Colonic mucosa (tissue), 4 donors: ENCODE measurements at regions not wholly inside any gene's neighbourhood (a gene's known extent, or its start where the extent isn't known, plus 50 kb on each side); places are given as distances from the start of the nearest gene placed in this dataset.

ENCODE experiments used
- DNase-seq: peaks from one replicate; pipeline ENCODE4 v3.0.0-alpha.2; 2020
- H3K27ac ChIP-seq: fragments of 200-600 bp; one replicate; pipeline ENCODE4 v1.8.0; 2021
- H3K27me3 ChIP-seq: fragments of 200-600 bp; one replicate; pipeline ENCODE4 v1.8.0; 2021
- H3K36me3 ChIP-seq: fragments of 200-600 bp; one replicate; pipeline ENCODE4 v1.8.0; 2021
- H3K4me1 ChIP-seq: fragments of 200-600 bp; one replicate; pipeline ENCODE4 v1.8.0; 2021; ENCODE audit warnings: mild to moderate bottlenecking
- H3K4me3 ChIP-seq: fragments of 200-600 bp; one replicate; pipeline ENCODE4 v1.8.0; 2021
- H3K9ac ChIP-seq, 2 donors: one replicate each; pipeline ENCODE4 v1.7.0; 2013; ENCODE audit warnings: control low read depth in 2 of 2, low read depth in 2 of 2, low read length in 2 of 2
- H3K9me3 ChIP-seq: fragments of 200-600 bp; one replicate; pipeline ENCODE4 v1.8.0; 2021
- intact Hi-C: fragments of 100-400 bp; cut with DNase I; formaldehyde crosslinking; loops from one replicate; pipeline ENCODE4 v1.14.1; 2022
- TF ChIP-seq, protein P1 (sequence below): fragments of 200-600 bp; IDR thresholded peaks from one replicate; pipeline ENCODE4 v1.8.0; 2022; ENCODE audit warnings: antibody characterized with exemption, mild to moderate bottlenecking
- donor health status: healthy.
- donor health status: DM: no; HTN: no; CAD: no.
- donor health status: DM: no; HTN: no; CAD: no.

DNA sequence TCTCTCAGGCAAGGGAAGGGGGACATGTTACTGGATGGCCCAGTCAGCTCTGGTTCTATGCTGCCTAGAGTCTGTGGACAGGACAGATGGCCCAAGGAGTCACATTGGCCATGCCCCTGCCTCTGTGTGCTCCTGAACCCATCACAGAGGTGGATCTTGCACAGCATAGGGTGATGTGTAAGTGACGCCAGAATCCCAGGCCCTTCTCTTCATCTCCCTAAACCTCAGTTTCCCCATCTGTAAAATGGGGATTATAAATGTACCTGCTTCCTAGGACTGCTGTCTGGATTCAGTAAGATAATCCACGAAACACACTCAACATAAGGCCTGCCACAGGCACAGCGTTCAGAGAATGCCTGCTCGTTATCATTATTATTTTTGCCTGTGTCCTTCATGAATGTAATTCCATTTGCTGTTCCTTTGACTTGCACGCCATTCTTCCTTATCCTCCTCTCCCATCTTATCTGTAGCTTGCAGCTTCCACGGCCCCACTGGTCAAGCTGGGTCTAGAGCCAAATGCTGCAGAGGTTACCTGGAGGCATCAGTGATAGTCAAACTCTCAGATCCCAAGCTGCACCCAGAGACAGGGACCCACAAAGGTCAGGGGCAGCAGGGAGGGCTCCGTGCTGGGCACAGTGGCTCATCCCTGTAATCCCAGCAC lies 207.0 kb downstream of the MN1 start:
- H3K9me3 ChIP-seq = no peaks in the 10 kb centered on the region
- no peak overlapping the region for H3K27ac ChIP-seq
- H3K9ac ChIP-seq = no peak overlapping the region
- no peaks in the 10 kb centered on the region for H3K27me3 ChIP-seq
- DNase-seq = no peak
- intact Hi-C loops = no loop called here
- no peaks in the 10 kb centered on the region for H3K4me1 ChIP-seq
- TF ChIP-seq, protein P1, sequence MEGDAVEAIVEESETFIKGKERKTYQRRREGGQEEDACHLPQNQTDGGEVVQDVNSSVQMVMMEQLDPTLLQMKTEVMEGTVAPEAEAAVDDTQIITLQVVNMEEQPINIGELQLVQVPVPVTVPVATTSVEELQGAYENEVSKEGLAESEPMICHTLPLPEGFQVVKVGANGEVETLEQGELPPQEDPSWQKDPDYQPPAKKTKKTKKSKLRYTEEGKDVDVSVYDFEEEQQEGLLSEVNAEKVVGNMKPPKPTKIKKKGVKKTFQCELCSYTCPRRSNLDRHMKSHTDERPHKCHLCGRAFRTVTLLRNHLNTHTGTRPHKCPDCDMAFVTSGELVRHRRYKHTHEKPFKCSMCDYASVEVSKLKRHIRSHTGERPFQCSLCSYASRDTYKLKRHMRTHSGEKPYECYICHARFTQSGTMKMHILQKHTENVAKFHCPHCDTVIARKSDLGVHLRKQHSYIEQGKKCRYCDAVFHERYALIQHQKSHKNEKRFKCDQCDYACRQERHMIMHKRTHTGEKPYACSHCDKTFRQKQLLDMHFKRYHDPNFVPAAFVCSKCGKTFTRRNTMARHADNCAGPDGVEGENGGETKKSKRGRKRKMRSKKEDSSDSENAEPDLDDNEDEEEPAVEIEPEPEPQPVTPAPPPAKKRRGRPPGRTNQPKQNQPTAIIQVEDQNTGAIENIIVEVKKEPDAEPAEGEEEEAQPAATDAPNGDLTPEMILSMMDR = no peak
- no peaks in the 10 kb centered on the region for H3K36me3 ChIP-seq
- H3K4me3 ChIP-seq = no peak overlapping the region

DNA sequence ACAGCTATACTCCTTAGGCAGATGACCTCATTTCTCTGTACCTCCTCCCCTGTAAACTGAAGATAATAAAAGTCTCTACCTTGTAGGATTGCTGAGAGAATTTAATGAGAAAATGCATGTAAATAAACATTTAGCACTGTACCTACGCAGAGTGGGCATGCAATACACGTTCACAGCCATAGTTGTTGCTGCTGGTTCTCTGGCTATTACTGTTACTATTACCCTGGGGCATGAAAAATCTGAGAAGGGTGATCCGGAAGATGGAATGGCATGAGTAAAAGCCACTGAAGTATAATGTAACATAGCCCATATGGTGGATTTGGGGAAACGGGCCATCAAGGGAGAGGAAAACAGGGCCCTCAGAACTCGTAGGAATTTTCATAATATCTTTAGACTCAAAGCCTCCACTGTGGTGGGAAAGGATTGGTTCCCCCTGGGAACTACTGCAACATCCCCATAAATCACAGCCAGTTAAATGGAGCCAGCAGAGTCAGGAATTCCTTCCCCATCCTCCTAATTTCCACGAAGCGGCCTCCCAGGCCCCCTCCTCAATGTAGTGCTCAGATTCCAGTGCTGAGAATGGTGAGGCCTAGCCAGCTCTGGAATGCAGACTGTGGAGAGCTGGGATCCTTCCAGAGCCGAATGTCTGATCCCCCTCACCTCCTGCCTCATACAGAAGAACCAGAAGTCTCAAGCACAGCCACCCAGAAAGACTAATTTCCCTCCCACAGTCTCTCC lies 205.3 kb downstream of the MN1 start:
- no peaks in the 10 kb centered on the region for H3K4me1 ChIP-seq
- H3K9me3 ChIP-seq = no peaks in the 10 kb centered on the region
- TF ChIP-seq, protein P1 = no peak
- H3K9ac ChIP-seq = no peak overlapping the region
- no peak overlapping the region for H3K4me3 ChIP-seq
- H3K27ac ChIP-seq = no peak overlapping the region
- H3K36me3 ChIP-seq = no peaks in the 10 kb centered on the region
- no peaks in the 10 kb centered on the region for H3K27me3 ChIP-seq
- no peak for DNase-seq
- intact Hi-C loops = no loop called here

DNA sequence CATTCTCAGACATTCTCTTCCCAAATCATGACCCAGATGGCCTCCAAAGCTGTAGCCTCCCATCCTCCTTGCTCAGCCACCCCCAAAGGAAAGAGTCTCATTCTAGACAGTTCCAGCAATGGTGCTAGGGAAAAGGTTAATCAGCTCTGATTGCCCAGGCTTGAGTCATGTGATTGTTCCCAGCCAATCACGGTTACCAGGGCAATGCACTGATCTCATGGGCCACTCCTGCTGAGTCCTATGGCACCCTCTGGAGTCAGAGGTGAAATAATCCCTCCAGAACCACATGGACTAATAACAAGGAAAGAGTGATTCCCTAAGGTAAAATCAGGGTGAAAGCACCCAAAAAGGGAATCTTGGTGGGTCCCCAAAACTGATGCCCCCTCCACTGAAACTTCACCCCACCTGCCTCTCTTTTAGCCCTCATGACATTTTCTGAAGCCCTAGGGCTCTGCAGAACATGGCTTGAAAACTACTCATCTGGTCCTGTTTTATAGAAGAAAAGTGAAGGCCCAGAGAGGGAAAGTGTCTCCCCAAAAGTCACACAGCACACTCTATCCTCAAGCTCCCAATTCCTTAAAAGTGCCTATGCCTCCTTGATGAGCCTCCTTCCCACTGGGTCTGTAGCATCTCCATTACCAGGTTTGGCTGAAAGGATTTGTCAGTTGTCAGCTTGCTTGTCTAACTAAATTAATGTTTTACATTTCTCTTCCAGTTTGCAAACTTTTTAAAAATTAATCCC lies 203.7 kb downstream of the MN1 start:
- intact Hi-C loops = no loop called here
- Histone ChIP-seq H3K27me3 (no peaks in the 10 kb centered on the region), H3K9me3 (no peaks in the 10 kb centered on the region), H3K4me3 (no peak overlapping the region), H3K4me1 (no peaks in the 10 kb centered on the region), H3K27ac (no peak overlapping the region), H3K36me3 (no peaks in the 10 kb centered on the region), H3K9ac (no peak overlapping the region)
- no peak for DNase-seq
- TF ChIP-seq, protein P1 = no peak

DNA sequence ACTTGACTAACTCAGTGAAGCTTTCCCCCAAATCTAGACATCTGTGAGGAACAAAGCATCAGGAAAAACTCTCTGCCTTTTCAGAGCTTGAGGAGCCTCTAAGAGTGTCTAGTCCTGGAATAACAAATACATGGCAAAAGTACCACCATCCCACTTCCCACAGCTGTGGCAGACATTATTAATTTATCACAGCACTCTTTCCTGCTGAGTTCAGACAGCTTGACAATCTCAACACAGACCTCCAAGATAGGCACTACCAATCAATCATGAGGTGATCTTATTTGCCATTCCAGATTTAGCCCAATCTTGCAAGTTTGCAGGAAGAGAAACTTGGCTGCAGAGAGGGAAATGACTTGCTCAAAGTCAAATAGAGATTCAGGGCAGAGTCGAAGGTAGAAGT lies 202.8 kb downstream of the MN1 start:
- Histone ChIP-seq H3K4me3 (no peak overlapping the region), H3K27me3 (no peaks in the 10 kb centered on the region), H3K9ac (no peak overlapping the region), H3K27ac (no peak overlapping the region), H3K36me3 (no peaks in the 10 kb centered on the region), H3K9me3 (no peaks in the 10 kb centered on the region), H3K4me1 (no peaks in the 10 kb centered on the region)
- DNase-seq = no peak
- TF ChIP-seq, protein P1 = no peak
- intact Hi-C loops = no loop called here

DNA sequence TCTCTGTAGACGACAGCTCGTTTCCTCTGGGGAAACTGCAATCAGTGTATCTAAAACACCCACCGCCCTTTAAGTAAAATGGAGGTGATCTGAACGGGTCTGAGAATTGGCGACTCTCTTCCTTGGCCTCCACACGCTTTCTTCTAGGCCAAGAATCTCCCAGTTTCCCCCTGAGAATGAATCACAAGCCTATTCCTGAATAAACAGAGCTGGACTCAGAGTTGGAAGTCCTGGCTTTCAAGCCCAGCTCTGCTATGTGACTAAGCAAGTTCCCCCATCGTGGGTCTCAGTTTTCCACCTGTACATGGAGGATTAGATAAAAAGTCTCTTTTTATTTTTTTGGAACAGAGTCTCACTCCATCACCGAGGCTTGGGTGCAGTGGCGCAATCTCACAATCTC lies 200.4 kb downstream of the MN1 start:
- no peak overlapping the region for H3K4me3 ChIP-seq
- DNase-seq = no peak
- no peak overlapping the region for H3K9ac ChIP-seq
- TF ChIP-seq, protein P1 = no peak
- H3K27me3 ChIP-seq = no peaks in the 10 kb centered on the region
- no peaks in the 10 kb centered on the region for H3K9me3 ChIP-seq
- H3K27ac ChIP-seq = no peak overlapping the region
- H3K36me3 ChIP-seq = no peaks in the 10 kb centered on the region
- H3K4me1 ChIP-seq = no peaks in the 10 kb centered on the region
- intact Hi-C loops = no loop called here
